CD4-positive, alpha-beta T cell treated with Interleukin-4 for 4 hours (primary cell): ENCODE measurements at regions not wholly inside any gene's neighbourhood (a gene's known extent, or its start where the extent isn't known, plus 50 kb on each side); places are given as distances from the start of the nearest gene placed in this dataset.

Experiments
- DNase-seq: peaks from one replicate; pipeline ENCODE4 v3.0.0-alpha.2; 2020

DNA sequence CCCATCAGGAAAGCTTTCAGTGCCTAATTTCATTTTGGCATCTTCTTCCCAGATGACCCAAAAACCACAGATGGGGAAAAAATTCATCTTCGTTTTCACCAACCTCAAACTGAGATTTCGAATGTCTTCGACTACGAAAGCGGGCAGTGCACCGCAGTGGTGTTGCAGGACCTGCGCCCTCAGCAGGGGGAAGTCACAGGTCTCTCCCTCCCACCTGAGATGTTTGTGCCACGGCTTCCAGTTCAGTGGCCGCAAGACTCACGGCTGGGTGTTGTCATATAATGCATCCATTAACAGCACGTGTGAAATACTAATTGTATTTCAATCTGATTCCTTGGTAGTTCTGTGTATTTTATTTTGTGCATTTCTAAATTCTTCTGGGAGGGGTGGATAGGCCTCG, 66.2 kb upstream of the SALL3 start:
- no peak for DNase-seq

DNA sequence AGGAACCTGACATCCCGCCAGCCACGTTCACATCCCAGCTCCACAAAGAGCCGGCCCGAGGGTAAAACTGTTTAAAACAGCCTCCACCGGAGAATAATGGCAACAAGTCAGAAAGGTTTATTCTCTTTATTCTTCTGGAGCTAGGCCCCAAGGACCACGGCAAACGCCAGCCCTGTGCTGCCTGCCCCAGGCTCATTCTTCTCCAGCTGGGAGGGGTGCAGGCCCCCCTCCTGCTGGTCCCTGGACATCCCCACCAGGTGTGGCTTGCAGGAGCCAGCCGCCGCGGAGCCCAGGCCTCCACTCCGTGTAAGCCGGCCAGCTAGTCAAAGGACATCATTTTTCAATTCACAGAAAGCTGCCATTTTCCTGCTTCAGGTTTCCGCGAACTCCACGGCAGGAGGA, 65.8 kb upstream of the SALL3 start:
- DNase-seq: no peak

DNA sequence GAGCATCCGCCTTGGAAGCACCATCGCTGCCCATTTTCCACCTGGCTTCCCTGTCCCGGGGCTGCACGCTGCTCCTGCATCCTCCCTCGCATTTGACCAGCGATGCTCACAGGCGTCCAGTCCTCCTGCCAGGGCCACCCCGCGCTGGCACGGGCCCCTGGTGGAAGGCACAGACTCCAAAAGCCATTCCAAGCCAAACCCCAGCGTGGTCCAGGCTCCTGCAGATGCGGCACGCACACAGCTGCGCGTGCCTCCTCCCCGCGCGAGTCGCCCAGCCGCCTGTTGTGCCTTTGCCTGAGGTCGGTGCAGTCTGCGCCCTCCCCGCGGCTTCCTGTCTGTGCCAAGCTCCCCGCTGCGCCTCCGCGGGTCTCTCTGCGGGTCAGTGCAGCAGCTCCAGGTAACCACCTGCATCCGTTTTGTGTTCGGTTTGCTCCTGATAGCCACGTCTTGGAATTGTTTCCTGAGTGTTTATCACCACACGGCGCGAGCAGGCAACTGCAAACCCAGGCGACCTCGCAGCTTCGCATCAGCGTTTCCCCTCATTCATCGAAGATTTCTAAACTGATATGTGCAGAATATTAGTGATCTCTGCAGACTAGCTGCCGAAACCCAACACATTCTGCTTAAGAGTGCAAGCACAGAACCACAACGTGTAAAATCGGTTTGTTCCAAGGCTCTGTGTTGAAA, 65.2 kb upstream of the SALL3 start:
- DNase-seq: no peak

DNA sequence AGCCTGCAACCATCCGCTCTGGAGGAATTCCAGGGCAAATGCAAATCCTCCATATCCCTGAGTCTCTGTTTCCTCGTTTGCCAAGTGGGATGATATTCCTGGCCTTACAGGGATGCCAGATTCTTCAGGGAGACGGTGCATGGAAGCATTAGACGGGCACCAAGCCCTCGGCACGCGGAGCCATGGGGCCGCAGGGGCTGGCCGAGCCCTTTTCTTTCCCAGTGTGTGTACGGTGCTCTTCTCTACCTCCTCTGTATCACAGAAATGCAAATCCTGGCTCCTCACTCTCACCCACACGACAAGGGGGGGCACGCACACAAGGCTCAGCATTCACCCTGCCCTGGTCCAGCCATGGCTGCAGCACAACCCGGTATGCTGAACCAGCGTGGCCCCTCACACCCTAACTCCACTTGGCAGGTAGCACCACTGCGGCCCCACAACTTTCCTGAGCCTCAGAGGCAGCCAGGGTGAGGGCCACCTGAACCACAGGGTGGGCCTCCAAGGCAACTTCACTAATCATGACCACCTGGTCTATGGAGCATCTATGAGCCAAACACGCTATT, 64.1 kb upstream of the SALL3 start:
- DNase-seq: no peak

DNA sequence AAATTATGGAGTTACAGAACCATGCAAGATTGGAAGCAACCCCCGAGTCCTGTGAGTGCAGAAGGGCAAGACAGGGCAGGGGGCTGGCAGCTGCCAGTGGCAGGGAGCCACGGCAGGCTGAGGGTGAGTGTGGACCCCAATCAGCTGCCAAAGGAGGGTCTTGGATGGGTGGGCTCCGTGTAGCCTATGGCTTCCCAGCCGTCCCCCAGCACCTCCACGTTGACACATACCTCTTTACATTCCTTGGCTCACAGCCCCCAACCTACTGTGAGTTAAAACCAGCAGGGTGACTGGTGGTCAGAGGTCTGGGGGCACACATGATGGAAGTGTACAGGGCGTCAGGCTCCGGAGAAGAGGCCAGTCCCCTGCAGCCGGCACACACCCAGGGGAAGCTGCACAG, 60.9 kb upstream of the SALL3 start:
- no peak for DNase-seq

DNA sequence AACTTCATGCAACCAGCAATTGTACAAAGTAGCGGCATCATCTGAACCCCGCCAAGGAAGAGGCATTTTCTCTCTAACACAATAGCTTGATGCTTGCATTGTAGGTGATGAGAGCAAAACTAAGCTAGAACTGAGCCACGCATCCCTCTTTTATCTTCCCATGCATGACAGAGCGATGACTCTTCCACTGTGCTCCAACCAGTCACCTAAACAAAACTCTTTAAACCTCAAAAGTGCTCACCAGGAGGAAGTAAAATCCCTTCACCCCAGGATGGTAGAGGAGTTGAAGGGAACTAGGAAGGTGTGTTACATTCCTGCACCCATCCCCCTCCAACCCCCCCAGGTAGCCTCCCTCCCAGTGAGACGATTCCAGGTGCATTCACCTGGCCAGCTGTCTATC, 59.7 kb upstream of the SALL3 start:
- DNase-seq: no peak

DNA sequence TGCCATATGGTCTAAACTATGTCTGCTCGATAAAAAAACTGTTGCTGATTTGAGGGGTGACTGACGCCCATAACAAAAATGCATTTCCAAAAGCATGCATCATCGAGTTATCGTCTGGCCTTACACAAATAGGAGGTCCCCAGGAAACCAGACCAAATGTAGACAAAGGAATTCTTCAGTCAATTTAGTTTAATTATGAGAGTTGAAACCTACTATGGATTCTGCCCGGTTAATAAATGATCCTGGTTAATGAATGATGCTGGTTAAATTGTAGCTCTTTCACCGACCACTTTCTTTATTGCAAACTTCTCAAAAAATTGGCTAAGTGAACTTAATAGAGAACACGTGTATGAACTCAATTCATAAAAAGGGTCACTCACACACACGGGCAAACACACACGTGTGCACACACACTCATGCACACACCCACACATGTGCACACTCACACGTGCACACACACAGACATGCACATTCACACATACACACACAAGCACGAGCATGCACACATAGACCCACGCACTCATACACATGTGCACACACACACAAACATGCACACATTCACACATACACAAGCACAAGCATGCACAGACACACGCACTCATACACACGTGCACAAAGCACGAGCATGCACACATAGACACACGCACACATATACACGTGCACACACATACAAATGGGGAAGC, 59.0 kb upstream of the SALL3 start:
- no peak for DNase-seq

DNA sequence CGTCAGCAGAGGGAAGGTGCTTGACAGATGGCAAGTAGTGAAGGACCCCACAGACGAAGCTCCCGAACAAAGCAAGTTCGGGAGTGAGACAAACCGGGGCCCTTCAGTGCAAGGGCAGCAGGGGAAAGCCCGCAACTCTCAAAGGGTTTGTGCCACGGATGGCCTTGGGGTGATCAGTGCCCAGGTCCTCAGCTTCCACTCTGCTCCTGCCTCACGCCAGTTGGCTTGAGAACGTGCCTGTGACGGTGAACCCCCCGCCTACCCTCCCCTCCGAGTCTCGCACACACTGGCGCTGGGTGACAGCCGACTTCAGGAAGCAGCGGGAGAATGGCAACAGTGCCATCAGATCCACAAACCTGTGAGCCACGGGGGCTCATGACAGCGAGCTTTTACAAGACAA, 56.8 kb upstream of the SALL3 start:
- no peak for DNase-seq

DNA sequence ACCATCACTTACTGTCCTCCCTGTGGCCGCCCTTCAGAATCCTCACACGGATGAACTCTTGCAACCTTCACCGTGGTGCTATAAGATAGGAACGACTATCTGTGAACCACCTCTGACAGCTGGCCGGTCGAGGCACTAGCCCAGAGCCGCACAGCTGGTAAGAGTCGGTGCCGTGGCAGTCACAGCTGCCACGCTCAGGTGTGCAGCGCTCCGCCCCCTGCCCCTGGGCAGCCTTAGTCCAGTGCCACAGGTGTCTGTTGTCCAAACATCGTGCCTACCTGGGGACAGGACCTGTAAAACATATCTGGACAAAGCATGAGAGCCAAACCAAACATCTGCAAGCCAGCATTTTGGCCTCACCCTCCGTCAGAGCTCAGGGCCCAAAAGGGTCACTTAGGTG, 55.3 kb upstream of the SALL3 start:
- no peak for DNase-seq

DNA sequence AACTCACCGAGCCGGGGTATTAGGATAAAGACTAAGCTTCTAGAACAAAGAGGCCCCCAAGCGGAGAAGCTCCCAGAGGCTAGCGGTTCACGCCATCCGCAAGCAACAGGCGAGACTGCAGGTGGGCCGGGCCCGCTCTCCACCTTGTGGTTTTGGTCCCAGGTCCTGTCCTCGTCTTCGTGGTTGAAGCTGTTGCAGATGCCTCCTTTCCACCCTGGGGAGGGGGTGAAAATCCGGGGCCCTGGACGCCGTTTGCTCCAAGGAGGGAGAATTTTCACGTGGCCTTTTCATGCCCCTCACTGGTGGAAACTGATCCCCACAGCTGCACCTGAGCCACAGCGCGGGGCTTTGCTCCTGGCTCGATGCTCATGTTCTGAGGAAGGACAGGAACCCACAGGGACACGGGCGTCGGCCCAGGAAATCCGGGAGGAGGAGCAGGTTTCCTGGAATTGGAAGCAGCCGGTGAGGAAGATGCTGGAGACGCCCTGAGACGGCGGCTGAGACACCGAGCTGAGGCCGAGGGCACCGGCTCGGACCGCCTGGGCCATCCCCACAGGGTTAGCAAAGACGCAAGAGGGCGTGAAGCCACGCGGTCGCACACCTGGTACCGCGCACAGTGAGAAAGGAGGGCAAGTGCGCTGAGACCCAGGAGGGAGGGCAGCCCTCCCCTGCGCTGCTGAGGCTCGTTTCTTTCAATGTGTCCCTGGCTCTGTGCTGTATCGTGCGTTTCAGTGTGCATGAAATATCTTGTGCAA, 54.7 kb upstream of the SALL3 start:
- no peak for DNase-seq

DNA sequence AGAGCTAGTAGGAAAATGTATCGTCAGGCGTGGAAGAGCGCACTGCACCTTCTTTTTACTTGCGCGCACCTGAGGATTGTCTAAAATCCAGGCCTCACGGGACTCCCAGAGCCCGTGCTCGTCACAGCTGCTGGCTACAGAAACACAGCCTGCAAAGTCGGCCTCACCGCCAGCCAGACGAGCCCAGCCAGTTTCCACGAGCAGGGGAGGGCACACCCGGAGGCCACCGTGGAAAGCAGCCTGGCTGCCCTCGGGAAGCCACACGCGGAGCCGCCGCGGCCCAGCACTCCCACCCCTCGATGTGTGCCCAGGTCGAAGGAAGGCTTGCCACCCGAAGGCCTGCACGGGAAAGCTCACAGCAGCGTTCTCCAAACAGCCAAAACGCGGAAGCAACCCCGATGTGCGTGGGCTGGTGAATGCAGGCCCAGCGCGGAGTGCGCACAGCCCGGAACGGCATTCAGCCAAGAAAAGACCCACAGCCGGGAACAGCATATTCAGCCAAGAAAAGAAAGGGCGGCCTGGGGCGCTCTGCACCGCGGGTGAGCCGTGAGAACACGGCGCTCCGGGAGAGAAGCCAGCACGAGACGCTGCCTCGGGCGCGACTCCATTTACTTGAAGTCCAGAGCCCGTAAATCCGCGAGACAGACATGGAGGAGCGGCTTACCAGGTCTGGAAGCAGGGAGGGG, 53.9 kb upstream of the SALL3 start:
- DNase-seq: no peak

DNA sequence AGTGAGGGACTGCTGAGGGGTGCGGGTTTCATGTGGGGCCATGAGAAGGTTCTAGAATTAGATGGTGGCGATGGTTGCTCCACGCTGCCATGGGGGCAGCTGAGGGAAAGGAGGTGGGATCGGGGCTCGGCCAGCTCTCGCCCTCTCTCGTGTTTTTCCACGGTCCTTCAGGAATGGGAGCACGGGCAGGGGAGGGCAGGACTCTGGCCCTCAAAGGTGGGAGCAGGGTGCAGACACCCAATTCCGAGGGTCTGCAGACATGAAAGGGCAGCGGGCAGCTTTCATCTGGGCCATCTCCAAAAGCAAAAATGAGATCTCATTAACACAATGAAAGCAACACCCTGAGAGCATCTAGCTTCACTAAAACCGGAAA, 53.4 kb upstream of the SALL3 start:
- DNase-seq: no peak

DNA sequence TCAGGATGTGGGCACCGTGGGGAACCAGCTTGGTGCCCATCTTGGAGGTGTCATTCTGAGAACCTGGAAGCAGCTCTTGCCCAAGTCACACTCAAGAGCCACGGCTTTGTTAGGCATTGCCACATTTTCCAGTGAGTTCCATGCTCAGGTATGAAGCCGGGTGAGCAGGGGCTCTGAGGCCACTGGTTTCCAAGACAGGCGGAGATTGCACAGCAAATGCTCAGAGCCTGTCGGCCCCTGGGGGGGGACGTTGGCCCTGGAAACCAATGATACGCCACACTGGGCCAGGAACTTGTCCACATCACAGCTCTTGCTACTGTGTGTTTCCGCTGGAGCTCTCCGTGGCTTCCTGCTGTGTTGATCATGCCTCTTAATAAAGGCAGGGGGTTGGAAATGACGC, 52.5 kb upstream of the SALL3 start:
- DNase-seq: no peak

DNA sequence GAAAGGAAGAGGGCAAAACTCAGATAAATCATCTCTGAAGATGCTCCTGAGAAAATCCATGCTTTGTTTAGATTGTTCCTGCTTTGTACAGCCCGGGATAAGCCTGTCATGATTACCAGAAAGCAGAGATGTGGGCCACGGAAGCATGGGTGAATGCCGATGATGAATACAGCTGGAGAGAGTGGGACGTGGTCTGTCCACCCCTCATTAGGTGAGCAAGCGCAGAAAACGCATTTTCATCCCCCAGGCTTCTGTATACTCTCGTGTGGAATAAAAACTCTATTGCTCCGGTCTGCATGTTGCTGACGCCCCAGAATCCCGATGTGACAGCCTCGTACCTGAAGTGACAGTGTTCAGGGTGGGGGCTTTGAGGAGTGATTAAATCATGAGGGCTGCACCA, 52.0 kb upstream of the SALL3 start:
- no peak for DNase-seq

DNA sequence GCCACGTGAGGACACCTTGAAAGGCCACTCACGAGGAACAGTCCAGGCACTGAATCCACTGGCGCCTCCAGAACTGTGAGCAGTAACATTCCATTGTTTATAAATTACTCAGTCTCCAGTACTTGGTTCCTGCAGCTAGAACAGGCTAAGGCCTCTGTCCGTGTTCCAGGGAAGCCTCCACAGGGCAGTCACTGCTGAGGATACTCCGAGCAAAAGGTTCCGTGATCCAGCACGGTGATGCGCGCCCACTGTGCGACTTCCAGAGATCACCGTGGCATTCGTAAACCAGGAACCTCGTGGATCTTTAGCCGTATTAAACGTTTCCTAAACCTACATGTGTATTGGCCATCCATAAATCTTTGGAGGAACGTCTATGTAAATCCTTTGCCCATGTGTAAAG, 51.5 kb upstream of the SALL3 start:
- DNase-seq: no peak

DNA sequence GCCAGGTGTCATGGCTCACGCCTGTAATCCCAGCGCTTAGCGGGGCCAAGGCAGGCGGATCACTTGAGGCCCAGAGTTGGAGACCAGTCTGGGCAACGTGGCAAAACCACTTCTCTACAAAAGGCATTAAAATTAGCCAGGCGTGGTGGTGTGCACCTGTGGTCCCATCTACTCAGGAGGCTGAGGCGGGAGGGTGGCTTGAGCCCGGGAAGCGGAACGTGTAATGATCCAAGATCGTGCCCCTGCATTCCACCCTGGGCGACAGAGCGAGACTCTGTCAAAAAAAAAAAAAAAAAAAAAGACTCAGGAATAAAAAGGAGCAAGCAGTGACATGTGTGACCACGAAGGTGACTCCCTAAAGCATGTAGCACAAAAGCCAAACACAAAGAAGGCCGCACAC, 50.1 kb upstream of the SALL3 start:
- DNase-seq: no peak
